ENCODE measurements at regions not wholly inside any gene's neighbourhood (a gene's known extent, or its start where the extent isn't known, plus 50 kb on each side); places are given as distances from the start of the nearest gene placed in this dataset.

- no peak for TF ChIP-seq POLR2AphosphoS5 (IDR thresholded peaks at IDR 0.05)
- TF ChIP-seq, protein P1, sequence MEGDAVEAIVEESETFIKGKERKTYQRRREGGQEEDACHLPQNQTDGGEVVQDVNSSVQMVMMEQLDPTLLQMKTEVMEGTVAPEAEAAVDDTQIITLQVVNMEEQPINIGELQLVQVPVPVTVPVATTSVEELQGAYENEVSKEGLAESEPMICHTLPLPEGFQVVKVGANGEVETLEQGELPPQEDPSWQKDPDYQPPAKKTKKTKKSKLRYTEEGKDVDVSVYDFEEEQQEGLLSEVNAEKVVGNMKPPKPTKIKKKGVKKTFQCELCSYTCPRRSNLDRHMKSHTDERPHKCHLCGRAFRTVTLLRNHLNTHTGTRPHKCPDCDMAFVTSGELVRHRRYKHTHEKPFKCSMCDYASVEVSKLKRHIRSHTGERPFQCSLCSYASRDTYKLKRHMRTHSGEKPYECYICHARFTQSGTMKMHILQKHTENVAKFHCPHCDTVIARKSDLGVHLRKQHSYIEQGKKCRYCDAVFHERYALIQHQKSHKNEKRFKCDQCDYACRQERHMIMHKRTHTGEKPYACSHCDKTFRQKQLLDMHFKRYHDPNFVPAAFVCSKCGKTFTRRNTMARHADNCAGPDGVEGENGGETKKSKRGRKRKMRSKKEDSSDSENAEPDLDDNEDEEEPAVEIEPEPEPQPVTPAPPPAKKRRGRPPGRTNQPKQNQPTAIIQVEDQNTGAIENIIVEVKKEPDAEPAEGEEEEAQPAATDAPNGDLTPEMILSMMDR (IDR thresholded peaks at IDR 0.05): no peak
Measured at GRCh38 chr6:1468126-1468525, 78.8 kb downstream of the FOXF2 start.
